PC-9 (cell line): ENCODE measurements at regions not wholly inside any gene's neighbourhood (a gene's known extent, or its start where the extent isn't known, plus 50 kb on each side); places are given as distances from the start of the nearest gene placed in this dataset.

Source experiments
- EZH2 ChIP-seq: fragments of 200-600 bp; sonication (generic); IDR thresholded peaks from 2 replicates; pipeline ENCODE4 v1.8.0; 2017; ENCODE audit warnings: antibody characterized with exemption, low read depth
- TF ChIP-seq, protein P1 (sequence below): fragments of 200-600 bp; sonication (generic); conservative IDR thresholded peaks from 2 replicates; pipeline ENCODE4 v1.6.1; 2017; ENCODE audit warnings: mixed run types, antibody characterized with exemption, mild to moderate bottlenecking, moderate library complexity

DNA sequence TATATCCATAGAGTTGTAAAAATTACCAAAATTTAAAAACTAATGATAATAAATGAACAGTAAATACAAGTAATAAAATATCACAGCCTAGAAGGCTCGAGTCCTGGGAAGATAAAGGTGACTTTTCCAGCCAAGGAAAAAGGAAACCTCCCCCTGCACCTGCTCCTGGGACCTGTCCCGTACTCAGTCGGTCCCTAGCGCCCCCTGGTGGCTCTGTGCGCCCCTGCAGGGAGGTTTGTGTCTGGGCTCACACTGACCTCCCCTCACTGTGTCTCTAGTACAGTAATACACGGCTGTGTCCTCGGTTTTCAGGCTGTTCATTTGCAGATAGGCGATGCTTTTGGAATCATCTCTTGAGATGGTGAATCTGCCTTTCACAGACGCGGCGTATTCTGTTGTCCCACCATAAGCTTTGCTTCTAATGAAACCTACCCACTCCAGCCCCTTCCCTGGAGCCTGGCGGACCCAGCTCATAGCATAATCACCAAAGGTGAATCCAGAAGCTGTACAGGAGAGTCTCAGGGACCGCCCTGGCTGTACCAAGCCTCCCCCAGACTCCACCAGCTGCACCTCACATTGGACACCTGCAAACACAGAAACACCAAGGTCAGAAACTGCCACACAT is 1030.4 kb downstream of the TMEM121 start:
- TF ChIP-seq, protein P1, sequence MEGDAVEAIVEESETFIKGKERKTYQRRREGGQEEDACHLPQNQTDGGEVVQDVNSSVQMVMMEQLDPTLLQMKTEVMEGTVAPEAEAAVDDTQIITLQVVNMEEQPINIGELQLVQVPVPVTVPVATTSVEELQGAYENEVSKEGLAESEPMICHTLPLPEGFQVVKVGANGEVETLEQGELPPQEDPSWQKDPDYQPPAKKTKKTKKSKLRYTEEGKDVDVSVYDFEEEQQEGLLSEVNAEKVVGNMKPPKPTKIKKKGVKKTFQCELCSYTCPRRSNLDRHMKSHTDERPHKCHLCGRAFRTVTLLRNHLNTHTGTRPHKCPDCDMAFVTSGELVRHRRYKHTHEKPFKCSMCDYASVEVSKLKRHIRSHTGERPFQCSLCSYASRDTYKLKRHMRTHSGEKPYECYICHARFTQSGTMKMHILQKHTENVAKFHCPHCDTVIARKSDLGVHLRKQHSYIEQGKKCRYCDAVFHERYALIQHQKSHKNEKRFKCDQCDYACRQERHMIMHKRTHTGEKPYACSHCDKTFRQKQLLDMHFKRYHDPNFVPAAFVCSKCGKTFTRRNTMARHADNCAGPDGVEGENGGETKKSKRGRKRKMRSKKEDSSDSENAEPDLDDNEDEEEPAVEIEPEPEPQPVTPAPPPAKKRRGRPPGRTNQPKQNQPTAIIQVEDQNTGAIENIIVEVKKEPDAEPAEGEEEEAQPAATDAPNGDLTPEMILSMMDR, result peak; percentile 71
- no peak for TF ChIP-seq EZH2
